GM13976 (cell line): ENCODE measurements at regions not wholly inside any gene's neighbourhood (a gene's known extent, or its start where the extent isn't known, plus 50 kb on each side); places are given as distances from the start of the nearest gene placed in this dataset.
"Not testable (repeated sequence)": the region's sequence is repeated elsewhere in the genome, so short reads cannot be mapped to it uniquely, and the experiment has no call there.

Experiments
- DNase-seq: peaks from one replicate; pipeline ENCODE4 v3.0.0; 2012; ENCODE audit warnings: low spot score
- in situ Hi-C: fragments of 300-500 bp; cut with MboI; formaldehyde crosslinking; loops from one replicate; pipeline ENCODE4 v1.12.0; 2022; ENCODE audit warnings: low sequenced_read_pairs, mixed read lengths, inconsistent platforms; ENCODE audit not compliant: unreplicated experiment
- TF ChIP-seq, protein P1 (sequence below): IDR thresholded peaks from 2 replicates; pipeline ENCODE4 v1.5.1; 2012; ENCODE audit warnings: borderline replicate concordance, mild to moderate bottlenecking; ENCODE audit not compliant: insufficient read depth; ENCODE audit errors: extremely low read depth, missing control alignments, control extremely low read depth

DNA sequence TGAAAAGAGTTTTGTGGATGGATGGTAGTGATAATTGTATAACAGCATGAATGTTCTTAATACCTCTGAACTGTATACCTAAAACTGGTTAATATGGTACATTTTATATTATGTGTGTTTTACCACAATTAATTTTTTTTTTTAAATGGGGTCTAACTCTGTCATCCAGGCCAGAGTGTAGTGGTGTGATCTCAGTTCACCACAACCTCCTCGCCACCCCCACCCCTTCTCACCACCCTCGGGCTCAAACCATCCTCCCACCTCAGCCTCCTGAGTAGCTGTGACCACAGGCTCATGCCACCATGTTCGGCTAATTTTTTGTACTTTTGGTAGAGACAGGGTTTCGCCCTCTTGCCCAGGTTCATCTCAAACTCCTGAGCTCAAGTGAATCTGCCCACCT lies 123.2 kb downstream of the CDRT15L2 start:
- in situ Hi-C loops: no loop called here
- no peak for DNase-seq
- TF ChIP-seq, protein P1, sequence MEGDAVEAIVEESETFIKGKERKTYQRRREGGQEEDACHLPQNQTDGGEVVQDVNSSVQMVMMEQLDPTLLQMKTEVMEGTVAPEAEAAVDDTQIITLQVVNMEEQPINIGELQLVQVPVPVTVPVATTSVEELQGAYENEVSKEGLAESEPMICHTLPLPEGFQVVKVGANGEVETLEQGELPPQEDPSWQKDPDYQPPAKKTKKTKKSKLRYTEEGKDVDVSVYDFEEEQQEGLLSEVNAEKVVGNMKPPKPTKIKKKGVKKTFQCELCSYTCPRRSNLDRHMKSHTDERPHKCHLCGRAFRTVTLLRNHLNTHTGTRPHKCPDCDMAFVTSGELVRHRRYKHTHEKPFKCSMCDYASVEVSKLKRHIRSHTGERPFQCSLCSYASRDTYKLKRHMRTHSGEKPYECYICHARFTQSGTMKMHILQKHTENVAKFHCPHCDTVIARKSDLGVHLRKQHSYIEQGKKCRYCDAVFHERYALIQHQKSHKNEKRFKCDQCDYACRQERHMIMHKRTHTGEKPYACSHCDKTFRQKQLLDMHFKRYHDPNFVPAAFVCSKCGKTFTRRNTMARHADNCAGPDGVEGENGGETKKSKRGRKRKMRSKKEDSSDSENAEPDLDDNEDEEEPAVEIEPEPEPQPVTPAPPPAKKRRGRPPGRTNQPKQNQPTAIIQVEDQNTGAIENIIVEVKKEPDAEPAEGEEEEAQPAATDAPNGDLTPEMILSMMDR: no peak

- in situ Hi-C loops: no loop called here
- TF ChIP-seq, protein P1: no peak
- no peak for DNase-seq
Observed at GRCh38 chr17:20703781-20704180, 124.3 kb downstream of the CDRT15L2 start.

- in situ Hi-C loops: not testable (repeated sequence)
Observed at GRCh38 chr17:20705186-20705585, 125.7 kb downstream of the CDRT15L2 start.

DNA sequence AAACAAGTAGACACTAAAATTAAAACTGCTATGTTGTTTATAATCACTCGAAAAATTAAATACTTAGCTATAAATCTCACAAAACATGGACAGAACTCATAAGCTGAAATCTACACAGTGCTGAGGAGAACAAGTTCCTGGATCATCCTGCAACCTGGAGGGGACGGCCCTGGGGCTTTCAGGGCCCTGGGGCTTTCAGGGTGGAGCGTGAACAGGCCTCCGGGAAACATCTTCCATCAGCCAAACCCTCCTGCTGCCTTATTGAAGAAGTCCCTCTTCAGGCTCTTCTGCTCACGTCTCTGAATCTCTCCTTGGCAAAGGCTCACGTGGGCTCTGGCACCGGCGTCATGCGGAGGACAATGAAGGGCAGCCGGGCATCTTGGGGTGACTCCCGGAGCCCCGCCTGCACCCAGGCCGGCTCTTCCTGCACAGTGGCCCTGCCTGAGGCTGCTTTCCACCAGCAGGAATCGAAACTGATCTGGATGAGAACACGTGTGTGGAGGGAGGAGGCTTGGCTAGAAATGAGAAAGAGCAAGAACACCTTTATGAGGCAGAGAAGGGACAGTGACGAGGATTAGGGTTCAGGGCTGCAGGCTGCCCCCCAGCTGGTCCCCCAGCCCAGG lies 127.3 kb downstream of the CDRT15L2 start:
- TF ChIP-seq, protein P1: no peak
- in situ Hi-C loops: no loop called here
- DNase-seq: no peak

More at GRCh38 chr17:20705186-20705585, 125.7 kb downstream of the CDRT15L2 start:
- not testable (repeated sequence) for DNase-seq

GRCh38 chr17:20708821-20709220 lies 129.3 kb downstream of the CDRT15L2 start:
- in situ Hi-C loops, DNase-seq: not testable (repeated sequence)

DNA sequence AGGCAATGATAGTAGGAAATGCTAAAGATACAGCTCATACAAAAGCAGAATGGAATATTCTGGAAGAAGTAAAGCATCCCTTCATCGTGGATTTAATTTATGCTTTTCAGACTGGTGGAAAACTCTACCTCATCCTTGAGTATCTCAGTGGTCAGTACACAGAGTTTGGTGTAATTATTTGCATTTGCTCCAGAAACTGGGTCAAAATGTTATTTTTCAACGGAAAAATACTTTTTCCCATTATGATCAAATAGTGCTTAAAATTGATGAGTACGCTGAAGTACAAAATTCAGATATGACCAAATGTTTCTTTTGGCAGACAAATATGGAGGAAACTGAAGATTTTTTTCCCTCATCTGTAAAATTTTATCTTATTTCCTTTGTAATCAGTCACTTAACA lies 137.0 kb downstream of the CDRT15L2 start:
- DNase-seq, in situ Hi-C loops: not testable (repeated sequence)

DNA sequence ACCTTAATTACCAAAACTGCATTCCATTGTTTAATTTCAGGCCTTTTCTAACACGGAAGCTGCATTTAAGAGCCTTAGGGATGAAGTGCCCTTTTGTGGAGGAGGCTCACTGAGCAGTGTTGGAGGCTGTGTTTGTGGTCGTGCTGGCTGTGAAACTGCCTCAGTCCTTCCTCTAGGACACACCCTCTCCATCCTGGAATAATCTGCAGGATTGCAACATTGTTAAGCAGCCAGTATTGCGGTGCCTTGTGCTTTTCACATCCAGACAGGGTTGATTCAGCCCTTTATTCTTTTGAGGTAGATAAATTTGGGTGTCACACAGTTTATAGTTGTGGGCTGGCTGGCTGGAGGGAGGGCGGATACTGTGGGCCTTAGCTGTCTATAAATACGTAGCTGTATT lies 141.6 kb downstream of the CDRT15L2 start:
- TF ChIP-seq, protein P1: no peak
- in situ Hi-C loops: no loop called here
- no peak for DNase-seq

GRCh38 chr17:20724391-20724790 lies 144.9 kb downstream of the CDRT15L2 start:
- in situ Hi-C loops, DNase-seq: not testable (repeated sequence)

- DNase-seq, in situ Hi-C loops: not testable (repeated sequence)
Observed at GRCh38 chr17:20727201-20727600, 147.7 kb downstream of the CDRT15L2 start.

DNA sequence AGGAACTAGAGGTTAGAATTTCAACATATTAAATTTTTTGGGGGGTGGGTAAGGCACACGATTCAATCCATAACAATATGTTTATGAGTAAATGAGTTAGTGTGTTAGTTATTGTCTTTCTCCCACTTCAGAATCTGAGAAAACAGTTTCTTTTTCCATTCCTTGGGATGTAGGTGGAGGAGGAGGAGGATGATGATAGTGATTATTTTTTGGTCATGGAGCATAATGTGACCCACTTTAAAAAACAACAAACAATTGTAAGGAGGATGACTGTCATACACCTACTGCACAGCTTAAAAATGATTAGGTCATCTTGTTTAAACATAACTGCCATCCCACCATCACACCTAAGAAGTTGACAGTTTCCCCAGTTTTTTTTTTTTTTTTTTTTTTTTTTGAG lies 148.7 kb downstream of the CDRT15L2 start:
- in situ Hi-C loops: no loop called here
- TF ChIP-seq, protein P1: no peak
- DNase-seq: no peak

DNA sequence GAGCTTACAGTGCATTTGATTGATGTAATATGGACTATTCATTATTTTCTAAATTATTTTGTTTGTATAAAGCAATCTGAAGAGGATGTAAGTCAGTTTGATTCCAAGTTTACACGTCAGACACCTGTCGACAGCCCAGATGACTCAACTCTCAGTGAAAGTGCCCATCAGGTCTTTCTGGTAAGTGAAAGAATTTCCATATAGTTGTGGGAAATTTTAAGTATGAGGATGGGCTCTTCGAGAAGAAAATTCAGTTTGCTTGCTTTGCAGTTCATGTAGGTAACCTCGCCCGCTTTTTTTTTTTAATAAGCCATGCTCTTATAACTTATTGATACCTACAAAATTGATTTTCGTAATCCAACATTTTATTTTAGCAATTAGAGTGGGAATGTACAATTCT lies 151.6 kb downstream of the CDRT15L2 start:
- in situ Hi-C loops, DNase-seq: not testable (repeated sequence)
